Fibroblast of the aortic adventitia (primary cell): ENCODE measurements at regions not wholly inside any gene's neighbourhood (a gene's known extent, or its start where the extent isn't known, plus 50 kb on each side); places are given as distances from the start of the nearest gene placed in this dataset.

ENCODE experiments used
- DNase-seq: peaks from one replicate; pipeline ENCODE4 v3.0.0-alpha.2; 2010; ENCODE audit warnings: low read depth
- H3K4me3 ChIP-seq: 2 replicates; pipeline ENCODE4 v1.5.1; 2011; ENCODE audit warnings: low read depth, mild to moderate bottlenecking, control low read depth, low read length, moderate library complexity
- CTCF ChIP-seq: IDR thresholded peaks from 2 replicates; pipeline ENCODE4 v1.5.1; 2011; ENCODE audit warnings: mild to moderate bottlenecking, low read length, control low read depth, inconsistent platforms; ENCODE audit not compliant: insufficient read depth

- no peak overlapping the region for H3K4me3 ChIP-seq
- DNase-seq = peak; percentile 39
- TF ChIP-seq CTCF = no peak
Observed at GRCh38 chr4:84238247-84239090, 260.6 kb downstream of the NKX6-1 start.

- DNase-seq = no peak
- no peak overlapping the region for H3K4me3 ChIP-seq
- TF ChIP-seq CTCF = no peak
Observed at GRCh38 chr4:84237008-84237407, 262.1 kb downstream of the NKX6-1 start.

GRCh38 chr4:84235126-84235944, 263.8 kb downstream of the NKX6-1 start:
- TF ChIP-seq CTCF = no peak
- H3K4me3 ChIP-seq = no peak overlapping the region
- no peak for DNase-seq

GRCh38 chr4:84232309-84233095, 266.6 kb downstream of the NKX6-1 start:
- no peak overlapping the region for H3K4me3 ChIP-seq
- no peak for DNase-seq
- no peak for TF ChIP-seq CTCF

GRCh38 chr4:84231539-84232055, 267.5 kb downstream of the NKX6-1 start:
- no peak for TF ChIP-seq CTCF
- no peak for DNase-seq
- no peak overlapping the region for H3K4me3 ChIP-seq

- DNase-seq = no peak
- no peak overlapping the region for H3K4me3 ChIP-seq
- TF ChIP-seq CTCF = no peak
Observed at GRCh38 chr4:84224522-84224921, 274.6 kb downstream of the NKX6-1 start.
